Stimulated activated CD4-positive, alpha-beta T cell treated with anti-CD3 and anti-CD28 coated beads, TNF-alpha, amount 100 ng/mL, for 48 hours (primary cell): ENCODE measurements at regions not wholly inside any gene's neighbourhood (a gene's known extent, or its start where the extent isn't known, plus 50 kb on each side); places are given as distances from the start of the nearest gene placed in this dataset.
"Not testable (repeated sequence)": the region's sequence is repeated elsewhere in the genome, so short reads cannot be mapped to it uniquely, and the experiment has no call there.

ENCODE experiments used
- DNase-seq, 3 donors: peaks; one replicate each; pipeline ENCODE4 v3.0.0-alpha.2; 2020; ENCODE audit warnings: low read depth in 3 of 3

GRCh38 chr2:88920399-88920798 lies 228.9 kb downstream of the RPIA start:
- DNase-seq = not testable (repeated sequence)

GRCh38 chr2:88924533-88924932 lies 233.1 kb downstream of the RPIA start:
- DNase-seq = no peak

GRCh38 chr2:88925770-88926462 lies 234.4 kb downstream of the RPIA start:
- DNase-seq = no peak

DNA sequence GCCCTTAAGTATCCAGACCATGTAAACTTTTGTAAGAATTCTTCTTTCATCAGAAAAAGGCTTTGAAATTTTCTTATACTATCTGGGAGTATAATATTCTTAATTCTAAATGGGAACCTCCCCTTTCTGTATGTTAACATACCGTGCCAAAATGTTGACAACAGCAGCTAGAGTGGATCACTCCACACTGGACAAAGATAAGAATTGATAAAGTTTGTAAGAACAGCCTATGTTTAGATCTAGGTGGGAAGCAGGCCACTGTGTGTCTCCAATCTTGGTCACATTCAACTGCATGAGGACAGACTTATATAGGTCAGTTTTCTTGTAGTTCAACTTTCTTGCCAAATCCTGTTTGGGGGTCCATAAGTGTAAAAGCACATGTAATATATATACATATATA lies 235.7 kb downstream of the RPIA start:
- DNase-seq = no peak

- DNase-seq = no peak
Measured at GRCh38 chr2:88930659-88931058, 239.2 kb downstream of the RPIA start.

- DNase-seq = no peak
Measured at GRCh38 chr2:88932686-88933085, 241.2 kb downstream of the RPIA start.

DNA sequence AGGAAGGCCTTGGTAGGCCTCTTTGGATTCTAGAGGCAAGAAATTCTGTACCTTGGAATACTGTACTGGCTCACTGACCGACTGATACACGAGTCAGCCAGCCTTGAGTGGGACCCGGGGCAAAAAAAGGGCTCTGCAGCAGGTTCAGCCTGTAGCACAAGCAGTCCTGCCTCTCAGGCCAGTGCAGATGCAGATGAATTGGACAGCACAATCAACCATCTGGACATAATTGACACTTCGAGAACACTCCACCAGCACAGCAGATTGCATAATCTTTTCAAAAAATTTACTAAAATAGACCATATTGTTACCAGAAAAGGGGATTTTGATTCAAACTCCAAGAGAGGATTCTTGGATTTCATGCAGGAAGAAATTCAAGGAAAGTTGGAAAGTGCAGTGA lies 241.6 kb downstream of the RPIA start:
- DNase-seq = no peak

DNA sequence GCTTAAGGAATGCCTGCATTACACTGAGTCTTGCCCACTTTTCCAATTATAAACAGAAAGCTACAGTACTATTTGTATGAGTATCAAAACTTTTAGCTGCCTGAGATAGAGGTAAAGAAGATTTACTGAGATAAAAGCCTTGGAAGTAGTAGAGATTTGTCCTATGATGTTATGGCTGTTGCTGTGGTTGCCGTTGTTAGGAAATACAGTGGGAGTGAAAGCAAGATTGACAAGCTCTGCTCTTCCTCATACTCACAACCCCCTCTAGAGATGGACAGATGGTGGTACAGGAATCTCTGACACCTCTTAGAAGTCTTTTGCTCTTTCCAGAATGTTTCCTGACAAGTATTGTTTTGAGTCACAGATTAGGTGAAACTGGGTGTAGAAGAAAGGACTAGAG lies 242.5 kb downstream of the RPIA start:
- no peak for DNase-seq

DNA sequence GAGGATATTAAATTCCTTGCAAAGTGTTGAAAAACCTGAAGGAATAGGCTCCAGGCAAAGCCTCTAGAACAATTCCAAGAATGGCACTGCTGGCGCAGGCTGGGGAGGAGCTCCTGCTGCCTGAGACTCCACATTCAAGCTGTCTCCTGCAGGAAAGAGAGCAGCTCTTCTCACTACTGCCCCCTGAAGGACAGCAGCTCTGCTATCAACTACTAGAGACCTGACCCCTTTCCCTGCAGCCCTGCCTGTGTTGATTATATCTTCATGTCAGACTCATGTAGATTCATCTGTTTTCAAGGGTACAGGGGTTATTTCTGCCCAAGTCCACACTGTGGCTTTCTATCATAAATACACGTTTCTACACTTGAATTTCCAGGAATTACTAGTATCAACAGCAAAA lies 249.7 kb downstream of the RPIA start:
- peak in 1 of 3 donors; percentile 17 for DNase-seq

DNA sequence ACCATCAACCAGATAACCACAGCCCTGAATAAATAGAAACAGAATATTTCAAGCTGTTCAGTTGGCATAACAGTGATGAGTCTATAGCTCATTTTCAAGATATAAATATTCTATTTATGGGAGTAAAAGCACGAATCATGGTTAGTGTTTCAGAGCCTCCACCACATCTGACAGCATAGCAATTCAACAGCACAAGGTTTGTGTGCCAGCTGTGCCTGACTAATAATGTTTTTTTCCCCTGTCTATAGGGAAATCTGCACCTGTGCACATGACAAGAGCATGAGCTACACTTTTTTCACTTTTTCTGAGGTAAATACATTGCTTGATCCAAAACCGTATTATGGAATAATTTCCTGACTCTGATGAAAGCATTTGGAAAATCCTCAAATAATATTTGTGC lies 251.3 kb downstream of the RPIA start:
- DNase-seq = no peak

DNA sequence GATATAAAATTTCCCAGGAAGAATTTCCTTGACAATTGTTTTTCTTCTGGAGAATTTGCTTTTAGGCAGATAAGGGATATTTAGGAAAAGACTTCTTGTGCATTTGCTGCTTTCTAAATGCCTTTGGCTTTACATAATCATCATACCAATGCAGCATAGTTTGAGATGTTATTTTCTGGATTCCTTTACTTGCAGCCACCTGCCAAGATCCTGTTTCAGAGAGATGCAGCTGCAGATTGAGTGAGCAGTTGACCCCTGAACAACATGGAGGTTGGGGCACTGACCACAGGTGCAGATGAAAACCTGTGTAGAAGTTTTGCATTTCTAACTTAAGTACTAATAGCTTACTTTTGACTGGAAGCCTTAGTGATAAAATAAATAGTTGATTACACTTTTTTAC lies 257.9 kb downstream of the RPIA start:
- no peak for DNase-seq

GRCh38 chr2:88950010-88950409 lies 258.5 kb downstream of the RPIA start:
- no peak for DNase-seq

DNA sequence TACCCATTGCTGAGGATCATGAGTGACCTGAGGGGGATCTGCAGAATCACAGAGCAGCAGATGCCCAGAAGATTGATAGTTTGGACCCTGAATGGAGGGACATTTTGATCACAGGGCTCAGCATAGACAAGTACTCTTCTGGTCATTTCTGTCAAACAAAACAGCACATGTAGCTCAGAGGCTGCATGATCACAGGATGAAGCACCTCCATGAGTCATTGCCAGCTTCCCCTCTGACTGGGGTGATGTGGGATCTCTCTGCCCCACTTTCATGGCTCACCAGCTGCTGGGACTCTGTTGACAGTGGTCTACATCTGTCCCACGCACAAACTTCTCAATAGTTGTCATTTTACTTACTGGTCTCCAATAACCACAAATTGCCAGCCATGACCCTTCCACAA lies 264.1 kb downstream of the RPIA start:
- DNase-seq = no peak

DNA sequence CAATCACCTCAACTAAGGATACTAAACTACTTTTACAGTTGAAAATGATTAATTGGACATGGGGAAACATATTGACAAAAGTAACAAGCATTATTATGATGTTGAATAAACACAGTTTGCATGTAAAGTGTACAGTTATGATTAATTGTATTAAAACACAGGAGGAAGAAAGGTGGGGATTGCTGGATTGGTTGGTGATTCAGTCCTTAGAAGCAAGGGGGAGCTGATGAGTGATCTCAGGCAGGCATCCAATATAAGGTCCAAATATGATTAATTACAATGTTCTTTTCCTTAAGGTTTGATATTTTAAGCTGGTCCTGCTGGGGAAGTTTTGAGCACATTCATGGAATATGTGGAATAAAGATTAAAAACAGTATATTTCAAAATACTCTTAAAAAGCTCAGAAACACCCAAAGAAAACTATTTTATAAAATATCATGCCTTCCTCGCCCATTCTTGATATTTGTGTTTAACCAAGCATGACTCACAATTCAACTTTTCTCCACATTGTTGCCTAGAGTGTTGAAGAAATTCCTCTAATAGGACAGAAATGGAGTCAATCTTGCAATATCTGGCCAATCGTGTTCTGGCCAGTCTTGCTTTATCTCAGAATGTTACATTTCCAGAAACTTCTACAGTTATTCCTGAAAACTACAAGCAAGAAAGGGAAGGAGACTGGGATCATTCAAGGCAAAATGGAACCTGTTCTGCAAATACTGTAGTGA lies 268.2 kb downstream of the RPIA start:
- DNase-seq = no peak

GRCh38 chr2:88961323-88961722 lies 269.9 kb downstream of the RPIA start:
- not testable (repeated sequence) for DNase-seq

DNA sequence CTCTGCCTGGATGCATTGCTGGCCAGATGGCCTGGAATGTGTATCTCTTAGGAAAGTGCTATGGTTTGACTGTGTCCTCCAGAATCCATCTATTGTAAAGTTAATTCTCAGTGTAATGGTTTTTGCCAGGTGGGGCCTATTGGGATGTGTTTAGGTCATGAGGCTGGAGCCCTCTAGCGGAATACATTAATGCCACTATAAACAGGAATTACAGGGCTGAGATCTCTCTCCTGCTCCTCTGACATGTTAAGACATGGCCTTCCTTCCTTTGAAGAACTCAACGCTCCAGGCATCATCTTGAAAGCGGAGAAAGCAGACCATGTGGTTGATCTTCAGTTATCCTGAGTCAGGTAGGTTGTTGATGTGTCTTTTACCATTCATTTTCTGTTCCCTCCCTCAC lies 276.4 kb downstream of the RPIA start:
- no peak for DNase-seq

GRCh38 chr2:88978011-88978410 lies 286.5 kb downstream of the RPIA start:
- DNase-seq = not testable (repeated sequence)

- not testable (repeated sequence) for DNase-seq
Measured at GRCh38 chr2:88978446-88978845, 287.0 kb downstream of the RPIA start.

DNA sequence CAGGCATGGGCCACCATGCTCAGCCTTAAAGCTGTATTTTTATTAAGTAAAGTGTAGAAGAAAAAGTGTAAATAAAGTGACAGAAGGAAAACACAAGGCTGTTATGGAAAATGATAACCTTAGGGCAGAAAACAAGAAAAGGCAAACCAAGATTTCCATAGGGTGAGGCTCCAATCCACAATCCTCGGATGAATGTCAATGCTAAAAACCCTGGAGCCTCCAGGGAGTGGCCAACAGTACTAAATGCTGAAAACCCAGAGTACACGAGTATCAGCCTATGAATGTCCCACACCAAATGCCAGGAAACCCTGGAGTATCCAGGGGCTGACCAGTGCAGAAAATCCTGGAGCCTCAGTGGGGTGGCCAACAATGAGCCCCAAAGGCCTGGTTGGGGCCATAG lies 292.6 kb downstream of the RPIA start:
- DNase-seq = not testable (repeated sequence)

- not testable (repeated sequence) for DNase-seq
Measured at GRCh38 chr2:88986721-88987330, 295.4 kb downstream of the RPIA start.

DNA sequence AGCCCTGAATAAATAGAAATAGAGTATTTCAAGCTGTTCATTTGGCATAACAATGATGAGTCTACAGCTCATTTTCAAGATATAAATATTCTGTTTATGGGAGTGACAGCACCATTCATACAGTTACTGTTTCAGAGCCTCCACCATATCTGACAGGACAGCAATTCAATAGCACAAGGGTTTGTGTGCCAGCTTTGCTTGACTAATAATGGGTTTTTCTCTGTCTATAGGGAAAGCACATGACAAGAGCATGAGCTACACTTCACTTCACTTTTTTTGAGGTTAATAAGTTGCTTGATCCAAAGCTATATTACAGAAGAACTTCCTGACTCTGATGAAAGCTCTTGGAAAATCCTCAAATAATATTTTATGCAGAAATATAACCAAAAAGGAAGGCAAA lies 297.1 kb downstream of the RPIA start:
- not testable (repeated sequence) for DNase-seq

- DNase-seq = not testable (repeated sequence)
Measured at GRCh38 chr2:88992819-88993218, 301.3 kb downstream of the RPIA start.

DNA sequence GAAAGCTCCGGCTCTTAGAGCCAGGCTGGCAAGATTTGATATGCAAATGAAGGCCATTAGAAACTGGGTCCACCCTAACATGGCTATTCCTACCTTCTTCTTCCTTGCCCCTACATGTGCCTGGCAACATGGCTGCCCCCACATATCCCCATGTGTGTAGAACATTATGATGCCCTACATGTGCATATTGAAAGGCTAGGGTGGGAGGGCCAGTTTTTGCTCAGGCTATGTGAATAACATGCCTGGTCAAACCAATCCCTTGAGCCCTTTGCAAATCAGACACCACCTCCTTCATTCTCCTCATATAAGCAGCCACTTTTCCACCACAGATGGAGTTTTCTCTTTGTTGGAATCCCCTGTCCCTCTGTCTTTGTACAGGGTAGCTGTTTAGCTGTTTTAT lies 303.4 kb downstream of the RPIA start:
- not testable (repeated sequence) for DNase-seq
